Activated naive CD4-positive, alpha-beta T cell treated with anti-CD3 and anti-CD28 coated beads for 36 hours (primary cell): ENCODE measurements at regions not wholly inside any gene's neighbourhood (a gene's known extent, or its start where the extent isn't known, plus 50 kb on each side); places are given as distances from the start of the nearest gene placed in this dataset.

Source experiments
- CTCF ChIA-PET: fragments of 350-600 bp; sonication (Branson Sonifier 250); formaldehyde crosslinking; loops from one replicate; lab custom pipeline; 2021; ENCODE audit warnings: antibody characterized with exemption; lab: Charles Lee
- DNase-seq: peaks from one replicate; pipeline ENCODE4 v3.0.0-alpha.2; 2020
- H3K27ac Mint-ChIP-seq: one replicate; pipeline ENCODE4 v1.8.0; 2021; ENCODE audit warnings: mild to moderate bottlenecking, mixed read lengths
- H3K27me3 Mint-ChIP-seq: one replicate; pipeline ENCODE4 v1.8.0; 2021; ENCODE audit warnings: low read depth, mixed read lengths
- H3K36me3 Mint-ChIP-seq: one replicate; pipeline ENCODE4 v1.8.0; 2021; ENCODE audit warnings: low read depth, mixed read lengths
- H3K4me1 Mint-ChIP-seq: one replicate; pipeline ENCODE4 v1.8.0; 2021; ENCODE audit warnings: low read depth, mixed read lengths
- H3K4me3 Mint-ChIP-seq: one replicate; pipeline ENCODE4 v1.8.0; 2021; ENCODE audit warnings: mild to moderate bottlenecking, moderate library complexity, mixed read lengths
- H3K9me3 Mint-ChIP-seq: one replicate; pipeline ENCODE4 v1.8.0; 2021; ENCODE audit warnings: mixed read lengths
- intact Hi-C: fragments of 100-400 bp; cut with micrococcal nuclease; formaldehyde crosslinking; loops from one replicate; pipeline ENCODE4 v1.15.1; 2023

- peak; percentile 33 for DNase-seq
- Mint-ChIP-seq H3K27ac (no peak overlapping the region), H3K27me3 (peaks cover 19% of the 10 kb centered on the region), H3K9me3 (no peaks in the 10 kb centered on the region), H3K36me3 (no peaks in the 10 kb centered on the region), H3K4me1 (peaks cover 28% of the 10 kb centered on the region), H3K4me3 (no peak overlapping the region)
- intact Hi-C loops = loop anchor here (5.0 to 10.0 kb wide), 4 partner anchors 260 to 515 kb away; no protein-coding TSS in a partner anchor
- CTCF ChIA-PET = interaction anchor here (0.6 kb wide), 1 partner anchor 886 kb away, joined by 3 read pairs; no protein-coding TSS in a partner anchor
These were observed 523.2 kb downstream of the GATA3 start for GRCh38 chr10:8577686-8578085.

GRCh38 chr10:8581521-8582225 is 527.2 kb downstream of the GATA3 start:
- DNase-seq = no peak
- Mint-ChIP-seq H3K4me1 (peaks cover 12% of the 10 kb centered on the region), H3K27me3 (peaks cover 22% of the 10 kb centered on the region), H3K9me3 (no peaks in the 10 kb centered on the region), H3K27ac (no peak overlapping the region), H3K36me3 (no peaks in the 10 kb centered on the region), H3K4me3 (no peak overlapping the region)
- intact Hi-C loops = no loop called here
- CTCF ChIA-PET = no interaction called here

GRCh38 chr10:8583096-8583495 is 528.6 kb downstream of the GATA3 start:
- CTCF ChIA-PET = no interaction called here
- intact Hi-C loops = no loop called here
- DNase-seq = no peak
- Mint-ChIP-seq H3K4me1 (peaks cover 2% of the 10 kb centered on the region), H3K4me3 (no peak overlapping the region), H3K27me3 (peaks cover 25% of the 10 kb centered on the region), H3K9me3 (no peaks in the 10 kb centered on the region), H3K36me3 (no peaks in the 10 kb centered on the region), H3K27ac (no peak overlapping the region)

- Mint-ChIP-seq H3K27ac (no peak overlapping the region), H3K36me3 (no peaks in the 10 kb centered on the region), H3K4me1 (no peaks in the 10 kb centered on the region), H3K9me3 (no peaks in the 10 kb centered on the region), H3K27me3 (peaks cover 27% of the 10 kb centered on the region), H3K4me3 (no peak overlapping the region)
- CTCF ChIA-PET = no interaction called here
- intact Hi-C loops = no loop called here
- DNase-seq = no peak
These were observed 530.2 kb downstream of the GATA3 start for GRCh38 chr10:8584666-8585065.

- intact Hi-C loops = no loop called here
- Mint-ChIP-seq H3K4me1 (peaks cover under 1% of the 10 kb centered on the region), H3K27me3 (peaks cover 25% of the 10 kb centered on the region), H3K27ac (no peak overlapping the region), H3K4me3 (no peak overlapping the region), H3K36me3 (no peaks in the 10 kb centered on the region), H3K9me3 (no peaks in the 10 kb centered on the region)
- CTCF ChIA-PET = no interaction called here
- peak; percentile 12 for DNase-seq
These were observed 532.0 kb downstream of the GATA3 start for GRCh38 chr10:8586504-8586903.

- intact Hi-C loops = no loop called here
- no peaks in the 10 kb centered on the region for H3K9me3 Mint-ChIP-seq
These were observed 533.6 kb downstream of the GATA3 start for GRCh38 chr10:8588135-8588534.

GRCh38 chr10:8590518-8590917 is 536.0 kb downstream of the GATA3 start:
- CTCF ChIA-PET = no interaction called here

More at GRCh38 chr10:8588135-8588534, 533.6 kb downstream of the GATA3 start:
- CTCF ChIA-PET = no interaction called here
- Mint-ChIP-seq H3K27me3 (peaks cover 19% of the 10 kb centered on the region), H3K27ac (no peak overlapping the region), H3K4me1 (peaks cover 3% of the 10 kb centered on the region), H3K36me3 (no peaks in the 10 kb centered on the region), H3K4me3 (no peak overlapping the region)
- DNase-seq = no peak

GRCh38 chr10:8591640-8592039 is 537.2 kb downstream of the GATA3 start:
- no peaks in the 10 kb centered on the region for H3K36me3 Mint-ChIP-seq
- H3K4me3 Mint-ChIP-seq = no peak overlapping the region
- no peaks in the 10 kb centered on the region for H3K9me3 Mint-ChIP-seq
- intact Hi-C loops = no loop called here
- H3K27me3 Mint-ChIP-seq = peaks cover 10% of the 10 kb centered on the region
- CTCF ChIA-PET = no interaction called here
- H3K27ac Mint-ChIP-seq = no peak overlapping the region
- DNase-seq = no peak
- peaks cover 3% of the 10 kb centered on the region for H3K4me1 Mint-ChIP-seq

More at GRCh38 chr10:8590518-8590917, 536.0 kb downstream of the GATA3 start:
- intact Hi-C loops = no loop called here
- no peak overlapping the region for H3K27ac Mint-ChIP-seq
- peaks cover 3% of the 10 kb centered on the region for H3K4me1 Mint-ChIP-seq
- peaks cover 10% of the 10 kb centered on the region for H3K27me3 Mint-ChIP-seq
- H3K9me3 Mint-ChIP-seq = no peaks in the 10 kb centered on the region
- DNase-seq = no peak
- no peak overlapping the region for H3K4me3 Mint-ChIP-seq
- H3K36me3 Mint-ChIP-seq = no peaks in the 10 kb centered on the region

- CTCF ChIA-PET = no interaction called here
- H3K36me3 Mint-ChIP-seq = no peaks in the 10 kb centered on the region
- H3K4me3 Mint-ChIP-seq = no peak overlapping the region
- H3K27me3 Mint-ChIP-seq = peaks cover 2% of the 10 kb centered on the region
- H3K4me1 Mint-ChIP-seq = peaks cover 3% of the 10 kb centered on the region
- H3K27ac Mint-ChIP-seq = no peak overlapping the region
- DNase-seq = no peak
- intact Hi-C loops = no loop called here
- no peaks in the 10 kb centered on the region for H3K9me3 Mint-ChIP-seq
These were observed 539.7 kb downstream of the GATA3 start for GRCh38 chr10:8594176-8594575.

GRCh38 chr10:8594711-8595110 is 540.2 kb downstream of the GATA3 start:
- Mint-ChIP-seq H3K27ac (no peak overlapping the region), H3K9me3 (no peaks in the 10 kb centered on the region), H3K4me3 (no peak overlapping the region), H3K27me3 (peaks cover 2% of the 10 kb centered on the region), H3K36me3 (no peaks in the 10 kb centered on the region), H3K4me1 (peaks cover 3% of the 10 kb centered on the region)
- CTCF ChIA-PET = no interaction called here
- intact Hi-C loops = no loop called here
- DNase-seq = no peak

- peaks cover 3% of the 10 kb centered on the region for H3K4me1 Mint-ChIP-seq
- no peak for DNase-seq
- CTCF ChIA-PET = no interaction called here
- intact Hi-C loops = no loop called here
- peaks cover 2% of the 10 kb centered on the region for H3K27me3 Mint-ChIP-seq
- no peak overlapping the region for H3K27ac Mint-ChIP-seq
- H3K9me3 Mint-ChIP-seq = no peaks in the 10 kb centered on the region
- no peaks in the 10 kb centered on the region for H3K36me3 Mint-ChIP-seq
- H3K4me3 Mint-ChIP-seq = no peak overlapping the region
These were observed 540.7 kb downstream of the GATA3 start for GRCh38 chr10:8595140-8595539.

- CTCF ChIA-PET = no interaction called here
- intact Hi-C loops = no loop called here
- no peak overlapping the region for H3K27ac Mint-ChIP-seq
- no peak for DNase-seq
- no peaks in the 10 kb centered on the region for H3K36me3 Mint-ChIP-seq
- H3K4me1 Mint-ChIP-seq = no peaks in the 10 kb centered on the region
- H3K4me3 Mint-ChIP-seq = no peak overlapping the region
- H3K27me3 Mint-ChIP-seq = no peaks in the 10 kb centered on the region
- no peaks in the 10 kb centered on the region for H3K9me3 Mint-ChIP-seq
These were observed 542.5 kb downstream of the GATA3 start for GRCh38 chr10:8596929-8597472.

GRCh38 chr10:8600192-8600591 is 545.7 kb downstream of the GATA3 start:
- H3K27me3 Mint-ChIP-seq = no peaks in the 10 kb centered on the region
- H3K9me3 Mint-ChIP-seq = peaks cover 3% of the 10 kb centered on the region
- no peaks in the 10 kb centered on the region for H3K4me1 Mint-ChIP-seq
- CTCF ChIA-PET = no interaction called here
- no peak for DNase-seq
- H3K4me3 Mint-ChIP-seq = no peak overlapping the region
- H3K36me3 Mint-ChIP-seq = no peaks in the 10 kb centered on the region
- no peak overlapping the region for H3K27ac Mint-ChIP-seq
- intact Hi-C loops = no loop called here
